H1 (cell line): ENCODE measurements at regions not wholly inside any gene's neighbourhood (a gene's known extent, or its start where the extent isn't known, plus 50 kb on each side); places are given as distances from the start of the nearest gene placed in this dataset.

ENCODE experiments used
- CTCF ChIA-PET: fragments of 300-600 bp; sonication (Branson Sonifier 250); formaldehyde crosslinking; loops from one replicate; lab custom pipeline; 2021; ENCODE audit not compliant: partially characterized antibody; lab: Charles Lee
- POLR2A ChIA-PET: fragments of 300-600 bp; sonication (Branson Sonifier 250); formaldehyde crosslinking; loops from one replicate; lab custom pipeline; 2021; ENCODE audit warnings: inconsistent platforms; ENCODE audit not compliant: partially characterized antibody; lab: Charles Lee
- DNase-seq, 2 experiments: peaks; one replicate each; pipeline versions ENCODE4 v3.0.0 to v3.0.0-alpha.2; 2010 to 2022; ENCODE audit warnings: low spot score in 2 of 2, low read depth in 1 of 2, mixed read lengths in 1 of 2
- FAIRE-seq: peaks from 2 replicates; lab custom pipeline; 2011; peaks lifted over from hg19 to GRCh38; lab: Jason Lieb, UNC
- H2AFZ ChIP-seq: 2 replicates; pipeline ENCODE4 v1.8.1; 2012; ENCODE audit warnings: low read length, inconsistent platforms
- H2AK5ac ChIP-seq: 2 replicates; pipeline ENCODE4 v1.6.1; 2013; ENCODE audit warnings: low read depth, low read length
- H2BK120ac ChIP-seq: replicated peaks from 2 replicates; pipeline ENCODE3; 2013; ENCODE audit warnings: low read depth, low read length, inconsistent platforms
- H2BK12ac ChIP-seq: 2 replicates; pipeline ENCODE4 v1.6.1; 2013; ENCODE audit warnings: low read depth, low read length
- H2BK15ac ChIP-seq: 2 replicates; pipeline ENCODE4 v1.6.1; 2013; ENCODE audit warnings: low read length
- H2BK20ac ChIP-seq: 2 replicates; pipeline ENCODE4 v1.6.1; 2013; ENCODE audit warnings: low read length
- H2BK5ac ChIP-seq: 2 replicates; pipeline ENCODE4 v1.6.1; 2013; ENCODE audit warnings: low read depth, low read length
- H3K14ac ChIP-seq: 2 replicates; pipeline ENCODE4 v1.6.1; 2013; ENCODE audit warnings: inconsistent platforms; ENCODE audit not compliant: insufficient read length
- H3K18ac ChIP-seq: 2 replicates; pipeline ENCODE4 v1.6.1; 2013; ENCODE audit warnings: low read length; ENCODE audit errors: extremely low read depth
- H3K23ac ChIP-seq: 2 replicates; pipeline ENCODE4 v1.6.1; 2013; ENCODE audit warnings: inconsistent platforms; ENCODE audit not compliant: insufficient read length
- H3K23me2 ChIP-seq: 2 replicates; pipeline ENCODE4 v1.6.1; 2013; ENCODE audit warnings: low read depth, low read length
- H3K27ac ChIP-seq: 2 replicates; pipeline ENCODE4 v1.6.1; 2011; ENCODE audit warnings: low read depth, low read length, inconsistent platforms
- H3K27me3 ChIP-seq, 4 experiments: replicated peaks in 1 of 4; 1 replicate in 1 of 4; 2 replicates in 3 of 4; pipeline versions ENCODE4 v1.6.1 to v1.8.1; 2011 to 2013; ENCODE audit warnings: low read length in 3 of 4, mild to moderate bottlenecking in 3 of 4, inconsistent platforms in 2 of 4, mixed read lengths in 2 of 4, moderate library complexity in 1 of 4; ENCODE audit not compliant: control insufficient read depth in 3 of 4, insufficient read depth in 3 of 4; ENCODE audit errors: extremely low read depth in 1 of 4
- H3K36me3 ChIP-seq, 4 experiments: 2 replicates each; pipeline versions ENCODE4 v1.6.1 to v1.8.1; 2011 to 2013; ENCODE audit warnings: mild to moderate bottlenecking in 4 of 4, low read length in 3 of 4, moderate library complexity in 2 of 4, control low read depth in 1 of 4, inconsistent platforms in 1 of 4; ENCODE audit not compliant: insufficient read depth in 4 of 4, control insufficient read depth in 2 of 4
- H3K4ac ChIP-seq: replicated peaks from 2 replicates; pipeline ENCODE3; 2013; ENCODE audit warnings: low read length, low read depth, mixed read lengths, inconsistent platforms; ENCODE audit not compliant: insufficient read length
- H3K4me1 ChIP-seq, 4 experiments: replicated peaks in 1 of 4; 1 replicate in 1 of 4; 2 replicates in 3 of 4; pipeline versions ENCODE4 v1.6.1 to v1.8.1; 2011 to 2013; ENCODE audit warnings: low read length in 3 of 4, inconsistent platforms in 2 of 4, mixed read lengths in 1 of 4; ENCODE audit not compliant: insufficient read depth in 4 of 4, control insufficient read depth in 3 of 4
- H3K4me2 ChIP-seq, 2 experiments: 2 replicates each; pipeline versions ENCODE4 v1.6.1 to v1.8.1; 2011 to 2013; ENCODE audit warnings: low read depth in 2 of 2, low read length in 2 of 2, control low read depth in 1 of 2, inconsistent platforms in 1 of 2, mild to moderate bottlenecking in 1 of 2; ENCODE audit not compliant: insufficient read depth in 1 of 2
- H3K4me3 ChIP-seq, 4 experiments: fragments of 200-600, 300-600 bp in 1 of 4; sonication (generic), shearing (Covaris generic), sonication (Bioruptor Twin) in 1 of 4; 2 replicates each; pipeline versions ENCODE4 v1.5.1 to v1.8.1; 2011 to 2016; ENCODE audit warnings: low read length in 4 of 4, low read depth in 3 of 4, control low read depth in 2 of 4, inconsistent platforms in 2 of 4, mild to moderate bottlenecking in 2 of 4, mixed read lengths in 1 of 4, moderate library complexity in 1 of 4; ENCODE audit not compliant: insufficient read depth in 2 of 4; ENCODE audit errors: extremely low read depth in 1 of 4
- H3K56ac ChIP-seq: replicated peaks from 2 replicates; pipeline ENCODE3; 2013; ENCODE audit warnings: low read depth, mild to moderate bottlenecking, mixed read lengths, low read length, inconsistent platforms; ENCODE audit not compliant: insufficient read length
- H3K79me1 ChIP-seq: 2 replicates; pipeline ENCODE4 v1.6.1; 2013; ENCODE audit warnings: low read depth, low read length, control low read depth
- H3K79me2 ChIP-seq, 2 experiments: 2 replicates each; pipeline versions ENCODE4 v1.6.1 to v1.8.1; 2012 to 2013; ENCODE audit warnings: low read length in 2 of 2, mild to moderate bottlenecking in 2 of 2, inconsistent platforms in 1 of 2; ENCODE audit not compliant: insufficient read depth in 2 of 2, control insufficient read depth in 1 of 2
- H3K9ac ChIP-seq, 4 experiments: replicated peaks in 1 of 4; 1 replicate in 1 of 4; 2 replicates in 3 of 4; pipeline versions ENCODE4 v1.6.1 to v1.8.1; 2011 to 2013; ENCODE audit warnings: low read depth in 3 of 4, low read length in 3 of 4, control low read depth in 2 of 4, mild to moderate bottlenecking in 2 of 4, moderate library complexity in 2 of 4, inconsistent platforms in 1 of 4; ENCODE audit errors: extremely low read depth in 1 of 4
- H3K9me3 ChIP-seq, 2 experiments: 2 replicates each; pipeline versions ENCODE4 v1.6.1 to v1.8.1; 2012 to 2013; ENCODE audit warnings: mild to moderate bottlenecking in 2 of 2, moderate library complexity in 2 of 2, control low read depth in 1 of 2, inconsistent platforms in 1 of 2, low read depth in 1 of 2, low read length in 1 of 2, mixed read lengths in 1 of 2; ENCODE audit not compliant: insufficient read depth in 2 of 2
- H4K20me1 ChIP-seq, 2 experiments: replicated peaks in 1 of 2; 2 replicates each; pipeline versions ENCODE3 to v1.8.1; 2011 to 2013; ENCODE audit warnings: inconsistent platforms in 2 of 2, low read length in 2 of 2, mild to moderate bottlenecking in 1 of 2; ENCODE audit not compliant: insufficient read depth in 2 of 2, control insufficient read depth in 1 of 2
- H4K5ac ChIP-seq: 2 replicates; pipeline ENCODE4 v1.6.1; 2013; ENCODE audit warnings: low read length, low read depth, mixed read lengths, inconsistent platforms; ENCODE audit not compliant: insufficient read length
- H4K8ac ChIP-seq: 2 replicates; pipeline ENCODE4 v1.8.0; 2013; ENCODE audit warnings: mild to moderate bottlenecking, moderate library complexity, low read length, inconsistent platforms; ENCODE audit not compliant: insufficient read depth; ENCODE audit errors: extremely low read depth
- H4K91ac ChIP-seq: replicated peaks from 2 replicates; pipeline ENCODE3; 2013; ENCODE audit warnings: low read length, mixed read lengths, inconsistent platforms; ENCODE audit not compliant: insufficient read length
- TAF7 ChIP-seq: optimal IDR thresholded peaks from 2 replicates; pipeline ENCODE3; 2011; ENCODE audit warnings: low read depth, mild to moderate bottlenecking, inconsistent platforms, low read length, moderate library complexity, borderline replicate concordance
- WGBS, 2 experiments: shearing (Covaris generic) in 1 of 2; methylation state at CpG; one replicate each; pipeline versions ENCODE4 v1.1.6 to v1.1.7; 2013 to 2015; ENCODE audit warnings: low lambda C conversion rate in 2 of 2, mixed read lengths in 2 of 2, inconsistent platforms in 1 of 2, low coverage in 1 of 2, missing lambda C conversion rate in 1 of 2; ENCODE audit not compliant: insufficient replicate concordance in 2 of 2, insufficient coverage in 1 of 2, insufficient read length in 1 of 2; ENCODE audit errors: extremely low coverage in 1 of 2, missing lambda C conversion rate in 1 of 2; 5-methylcytosine and 5-hydroxymethylcytosine counted together

GRCh38 chr4:53818104-53818503 is 226.8 kb upstream of the LNX1 start:
- no peak for DNase-seq
- no peak overlapping the region for H2BK120ac ChIP-seq
- WGBS, 2 experiments: 63% methylated on average over 5 of the region's 5 CpGs; no CpG with 5 or more reads in 1 of the 2 experiments
- no peak overlapping the region for H3K14ac ChIP-seq
- H3K36me3 ChIP-seq: no peaks in the 10 kb centered on the region; a peak in 1 of 8 replicates
- no peak overlapping the region for H2AK5ac ChIP-seq
- FAIRE-seq: no peak
- ChIA-PET CTCF (interaction anchor here (1.0 to 1.4 kb wide), 4 partner anchors 13 to 614 kb away, joined by 3 to 5 read pairs (median 4); no protein-coding TSS in a partner anchor), POLR2A (no interaction called here)
- TF ChIP-seq TAF7: no peak
- H2BK15ac ChIP-seq: no peak overlapping the region
- H2BK5ac ChIP-seq: no peak overlapping the region
- no peak overlapping the region for H3K56ac ChIP-seq
- H3K79me1 ChIP-seq: no peaks in the 10 kb centered on the region
- H4K20me1 ChIP-seq: no peaks in the 10 kb centered on the region
- no peak overlapping the region for H3K18ac ChIP-seq
- H2AFZ ChIP-seq: no peak overlapping the region
- no peak overlapping the region for H2BK12ac ChIP-seq
- peaks cover 2% of the 10 kb centered on the region; the same call in 1 of the 2 replicates for H3K23me2 ChIP-seq
- H3K4me1 ChIP-seq: peaks cover 0 to 3% (median 0%) of the 10 kb centered on the region in 4 experiments; a peak in 1 of 7 replicates
- H4K5ac ChIP-seq: no peak overlapping the region
- no peak overlapping the region for H4K8ac ChIP-seq
- H3K27me3 ChIP-seq: no peaks in the 10 kb centered on the region
- H3K27ac ChIP-seq: no peak overlapping the region
- no peaks in the 10 kb centered on the region for H3K9me3 ChIP-seq
- no peak overlapping the region for H3K9ac ChIP-seq
- H3K4ac ChIP-seq: no peak overlapping the region
- no peak overlapping the region for H3K4me2 ChIP-seq
- H2BK20ac ChIP-seq: no peak overlapping the region
- no peak overlapping the region for H4K91ac ChIP-seq
- no peaks in the 10 kb centered on the region for H3K79me2 ChIP-seq
- no peak overlapping the region for H3K23ac ChIP-seq
- no peak overlapping the region for H3K4me3 ChIP-seq
